PC-3 (cell line): ENCODE measurements at regions not wholly inside any gene's neighbourhood (a gene's known extent, or its start where the extent isn't known, plus 50 kb on each side); places are given as distances from the start of the nearest gene placed in this dataset.

Experiments
- ATAC-seq: fragments of 200-7000 bp; cut with Tn5 transposase; 2 replicates; pipeline ENCODE4 v1.9.1; 2020; ENCODE audit warnings: mild to moderate bottlenecking, moderate library complexity
- BruUV-seq: library from RNA; stranded (reverse); fragments of 400-500 nt; replicated peaks from 2 replicates; lab custom pipeline; 2021; lab: Mats Ljungman, UMichigan
- CTCF ChIA-PET: fragments of 300-600 bp; sonication (Branson Sonifier 250); formaldehyde crosslinking; loops from one replicate; lab custom pipeline; 2022; ENCODE audit warnings: antibody characterized with exemption; lab: Charles Lee
- POLR2A ChIA-PET: fragments of 300-600 bp; sonication (Branson Sonifier 250); formaldehyde crosslinking; loops from one replicate; lab custom pipeline; 2022; ENCODE audit warnings: antibody characterized with exemption; ENCODE audit not compliant: unreplicated experiment; lab: Charles Lee
- DNase-seq: peaks from one replicate; pipeline ENCODE4 v3.0.0-alpha.2; 2015
- H2AFZ ChIP-seq: fragments of 300-600 bp; sonication (generic); 2 replicates; pipeline ENCODE4 v1.6.0; 2016; ENCODE audit warnings: antibody characterized with exemption, low read length
- H3F3A ChIP-seq: fragments of 300-600 bp; sonication (generic); one replicate; pipeline ENCODE4 v1.6.0; 2017; ENCODE audit warnings: antibody characterized with exemption, low read length, control low read depth, mild to moderate bottlenecking; ENCODE audit not compliant: unreplicated experiment
- H3K27ac ChIP-seq: fragments of 300-600 bp; sonication (generic); 2 replicates; pipeline ENCODE4 v1.5.1; 2016; ENCODE audit warnings: mild to moderate bottlenecking, low read length
- H3K27me3 ChIP-seq: fragments of 300-600 bp; sonication (generic); 2 replicates; pipeline ENCODE4 v1.6.1; 2016; ENCODE audit warnings: low read length, mixed read lengths
- H3K36me3 ChIP-seq: fragments of 300-600 bp; sonication (generic); 2 replicates; pipeline ENCODE4 v1.6.1; 2016; ENCODE audit warnings: low read depth, mixed run types, low read length, mixed read lengths
- H3K4me1 ChIP-seq: fragments of 300-600 bp; sonication (generic); 2 replicates; pipeline ENCODE4 v1.5.1; 2016; ENCODE audit warnings: low read length; ENCODE audit not compliant: insufficient read depth
- H3K4me2 ChIP-seq: fragments of 300-600 bp; sonication (generic); 2 replicates; pipeline ENCODE4 v1.6.0; 2016; ENCODE audit warnings: low read length
- H3K4me3 ChIP-seq: fragments of 300-600 bp; sonication (generic); 2 replicates; pipeline ENCODE4 v1.5.1; 2016; ENCODE audit warnings: mild to moderate bottlenecking, low read length, mixed read lengths
- H3K79me2 ChIP-seq: fragments of 300-600 bp; sonication (generic); 2 replicates; pipeline ENCODE4 v1.6.1; 2017; ENCODE audit warnings: low read length, mixed read lengths
- H3K9ac ChIP-seq: fragments of 300-600 bp; sonication (generic); 2 replicates; pipeline ENCODE4 v1.6.0; 2016; ENCODE audit warnings: mild to moderate bottlenecking, low read length
- H3K9me2 ChIP-seq: fragments of 300-600 bp; sonication (generic); replicated peaks from 2 replicates; pipeline ENCODE4 v1.6.1; 2016; ENCODE audit warnings: mixed run types, low read length, mixed read lengths
- H3K9me3 ChIP-seq: fragments of 300-600 bp; sonication (generic); 2 replicates; pipeline ENCODE4 v1.6.1; 2016; ENCODE audit warnings: low read length, mixed read lengths
- H4K20me1 ChIP-seq: fragments of 300-600 bp; sonication (generic); 2 replicates; pipeline ENCODE4 v1.6.1; 2016; ENCODE audit warnings: low read length, mixed read lengths
- CTCF ChIP-seq: fragments of 300-600 bp; sonication (generic); conservative IDR thresholded peaks from 2 replicates; pipeline ENCODE4 v1.5.1; 2017; ENCODE audit warnings: antibody characterized with exemption, low read depth, mild to moderate bottlenecking, low read length
- EZH2 ChIP-seq: fragments of 300-600 bp; sonication (generic); IDR thresholded peaks from one replicate; pipeline ENCODE4 v1.6.1; 2017; ENCODE audit warnings: antibody characterized with exemption, mild to moderate bottlenecking, low read length; ENCODE audit not compliant: unreplicated experiment
- EZH2phosphoT487 ChIP-seq: fragments of 300-600 bp; sonication (generic); IDR thresholded peaks from 2 replicates; pipeline ENCODE4 v1.6.1; 2018; ENCODE audit warnings: mild to moderate bottlenecking, antibody characterized with exemption, low read length, borderline replicate concordance
- intact Hi-C: fragments of 100-400 bp; cut with micrococcal nuclease; formaldehyde crosslinking; loops from 2 replicates; pipeline ENCODE4 v1.9.0; 2023

- H3K9me2 ChIP-seq = no peaks in the 10 kb centered on the region
- no peaks in the 10 kb centered on the region for H4K20me1 ChIP-seq
- no peaks in the 10 kb centered on the region for H3K9me3 ChIP-seq
- no peaks in the 10 kb centered on the region for H3K4me1 ChIP-seq
- no peak for TF ChIP-seq EZH2
- TF ChIP-seq EZH2phosphoT487 = no peak
- TF ChIP-seq CTCF = no peak
- no peak overlapping the region for H3K9ac ChIP-seq
- H3K27ac ChIP-seq = no peak overlapping the region
- BruUV-seq = no TSS peak
- no peaks in the 10 kb centered on the region for H3K79me2 ChIP-seq
- ATAC-seq (no peak), DNase-seq (no peak)
- H3K4me2 ChIP-seq = no peak overlapping the region
- ChIA-PET CTCF (no interaction called here), POLR2A (no interaction called here)
- intact Hi-C loops = no loop called here
- H2AFZ ChIP-seq = no peak overlapping the region
- H3F3A ChIP-seq = no peaks in the 10 kb centered on the region
- H3K36me3 ChIP-seq = no peaks in the 10 kb centered on the region
- H3K27me3 ChIP-seq = no peaks in the 10 kb centered on the region
- H3K4me3 ChIP-seq = no peak overlapping the region
Measured at GRCh38 chr9:29865764-29866313, 2292.6 kb upstream of the C9orf72 start.

DNA sequence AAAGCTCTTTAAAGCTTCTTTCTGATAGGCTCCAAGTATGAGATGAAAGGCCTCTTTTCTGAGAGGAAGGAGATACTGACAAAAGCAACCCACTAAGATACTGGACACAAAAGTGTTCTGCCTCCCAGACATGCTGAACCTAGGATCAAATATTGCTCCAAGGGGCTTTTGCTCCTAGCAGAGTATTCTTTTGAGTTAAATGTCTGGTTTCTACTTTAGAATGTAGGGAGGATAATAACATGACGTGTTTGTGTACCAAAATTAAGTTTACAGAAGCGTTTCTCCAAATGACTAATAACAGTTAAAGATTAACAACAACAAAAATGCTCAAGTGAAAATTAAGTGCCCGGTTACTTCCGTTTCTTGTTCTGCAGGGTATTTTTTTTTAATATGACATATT lies 2293.3 kb upstream of the C9orf72 start:
- Histone ChIP-seq H3K4me3 (no peak overlapping the region), H3F3A (no peaks in the 10 kb centered on the region), H3K9me3 (no peaks in the 10 kb centered on the region), H3K9me2 (no peaks in the 10 kb centered on the region), H4K20me1 (no peaks in the 10 kb centered on the region), H3K4me2 (no peak overlapping the region), H2AFZ (0 out of 2 replicates have a peak overlapping the region, but pooled peaks have one; percentile 26), H3K27me3 (no peaks in the 10 kb centered on the region), H3K4me1 (no peaks in the 10 kb centered on the region), H3K36me3 (no peaks in the 10 kb centered on the region), H3K79me2 (no peaks in the 10 kb centered on the region), H3K9ac (no peak overlapping the region), H3K27ac (no peak overlapping the region)
- ChIA-PET POLR2A (no interaction called here), CTCF (no interaction called here)
- TF ChIP-seq EZH2phosphoT487 = no peak
- no peak for TF ChIP-seq EZH2
- TF ChIP-seq CTCF = no peak
- BruUV-seq = no TSS peak
- ATAC-seq (no peak), DNase-seq (no peak)
- intact Hi-C loops = no loop called here

DNA sequence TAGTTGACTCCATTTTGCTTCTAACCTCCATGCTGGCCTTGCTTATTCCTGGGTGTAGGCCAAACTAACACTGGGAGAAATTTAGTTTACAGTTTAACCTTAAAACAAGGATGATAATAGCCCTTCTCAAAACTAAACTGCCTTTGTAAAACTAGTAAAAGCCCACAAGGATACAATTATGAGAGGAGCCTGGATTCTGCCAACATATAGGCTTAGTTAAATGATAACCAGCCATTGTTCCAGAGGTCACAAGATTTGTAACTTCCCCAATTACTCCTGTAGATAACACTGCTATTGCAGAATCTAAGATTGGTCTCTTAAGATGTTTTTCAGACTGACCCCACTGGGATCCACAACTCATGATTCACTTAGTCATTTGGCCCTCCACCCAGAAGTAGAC lies 2300.3 kb upstream of the C9orf72 start:
- ATAC-seq = no peak
- Histone ChIP-seq H3K4me2 (no peak overlapping the region), H3K9me3 (no peaks in the 10 kb centered on the region), H3K4me1 (no peaks in the 10 kb centered on the region), H3K27ac (no peak overlapping the region), H3F3A (no peaks in the 10 kb centered on the region), H3K27me3 (no peaks in the 10 kb centered on the region), H3K36me3 (no peaks in the 10 kb centered on the region), H3K4me3 (no peak overlapping the region), H4K20me1 (no peaks in the 10 kb centered on the region), H3K79me2 (no peaks in the 10 kb centered on the region), H3K9me2 (no peaks in the 10 kb centered on the region), H2AFZ (no peak overlapping the region), H3K9ac (no peak overlapping the region)
- no peak for TF ChIP-seq EZH2phosphoT487
- no peak for TF ChIP-seq EZH2
- no peak for TF ChIP-seq CTCF
- no peak for DNase-seq
- BruUV-seq = no TSS peak
- intact Hi-C loops = no loop called here
- ChIA-PET POLR2A (no interaction called here), CTCF (no interaction called here)
